Stimulated activated CD4-positive, alpha-beta T cell treated with anti-CD3 and anti-CD28 coated beads, Interleukin-15, amount 100 ng/mL, for 24 hours (primary cell): ENCODE measurements at regions not wholly inside any gene's neighbourhood (a gene's known extent, or its start where the extent isn't known, plus 50 kb on each side); places are given as distances from the start of the nearest gene placed in this dataset.
"Not testable (repeated sequence)": the region's sequence is repeated elsewhere in the genome, so short reads cannot be mapped to it uniquely, and the experiment has no call there.

Experiments used
- DNase-seq: peaks from one replicate; pipeline ENCODE4 v3.0.0-alpha.2; 2020

DNA sequence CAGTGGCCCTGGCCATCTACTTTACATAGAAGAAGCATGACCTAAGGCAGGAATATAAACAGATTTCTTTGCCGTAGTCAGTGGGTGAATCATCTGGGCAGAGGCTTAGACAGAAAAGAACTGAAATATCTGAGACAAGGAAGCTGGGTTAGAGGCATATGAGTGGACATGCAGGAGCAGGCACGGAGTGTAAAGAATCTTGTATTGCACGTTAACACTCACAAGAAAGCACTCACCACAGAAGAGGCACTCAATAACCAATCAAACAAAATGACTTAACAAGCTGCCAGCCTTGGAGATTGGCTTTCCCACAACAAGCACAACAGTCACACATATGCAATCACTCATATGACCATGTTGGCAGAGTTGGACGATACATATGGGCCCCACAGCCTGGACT is 364.9 kb downstream of the FOXD4L5 start:
- DNase-seq: not testable (repeated sequence)

DNA sequence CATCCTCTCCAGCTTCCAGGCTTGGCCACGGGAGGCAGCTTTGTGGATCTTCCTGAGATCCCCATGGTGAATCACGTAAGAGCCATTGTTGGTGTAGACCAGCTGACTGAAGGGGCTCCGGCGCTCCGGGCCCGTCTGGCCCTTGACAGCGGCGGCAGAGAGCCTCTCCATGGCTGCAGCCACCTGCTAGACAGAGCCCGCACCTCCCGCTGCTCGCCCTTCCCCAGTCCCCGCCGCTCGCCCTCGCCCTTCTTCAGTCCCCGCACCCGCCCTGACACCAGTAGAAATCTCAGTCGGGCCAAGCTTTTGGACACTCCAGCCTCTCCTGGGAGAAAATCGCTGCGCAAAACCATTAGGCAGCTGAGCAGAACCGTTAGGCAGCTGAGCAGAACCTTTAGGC is 396.4 kb downstream of the FOXD4L5 start:
- DNase-seq: not testable (repeated sequence)

DNA sequence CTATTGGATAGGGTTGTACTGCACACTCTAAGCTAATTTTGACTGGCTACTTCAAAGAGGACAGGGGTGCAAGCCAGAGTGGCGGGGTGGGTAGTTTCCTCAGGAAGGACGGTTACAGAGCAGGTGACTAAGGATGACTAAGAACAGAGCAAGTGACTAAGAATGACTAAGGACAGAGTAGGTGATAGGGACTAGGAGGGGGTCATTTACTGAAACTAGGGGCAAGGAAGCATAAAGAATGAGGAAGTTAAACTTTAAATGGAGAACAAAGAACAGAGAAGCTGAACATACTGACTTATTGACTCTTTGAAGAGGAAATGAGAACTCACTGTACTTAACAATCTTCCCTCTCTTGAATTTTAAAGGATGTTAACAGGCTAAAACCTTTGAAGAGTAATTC is 414.4 kb downstream of the FOXD4L5 start:
- peak; percentile 1 for DNase-seq
